ENCODE measurements at regions not wholly inside any gene's neighbourhood (a gene's known extent, or its start where the extent isn't known, plus 50 kb on each side); places are given as distances from the start of the nearest gene placed in this dataset.

GRCh38 chr4:123561525-123561924, 164.9 kb downstream of the SPRY1 start:
- Mint-ChIP-seq H3K9me3 (peaks cover 14% of the 10 kb centered on the region), H3K4me3 (no peak overlapping the region), H3K27ac (no peak overlapping the region), H3K4me1 (peaks cover 37% of the 10 kb centered on the region), H3K27me3 (ENCODE audit: low read depth) (no peaks in the 10 kb centered on the region; the same call in 1 of the 2 replicates), H3K36me3 (peaks cover 7% of the 10 kb centered on the region)
- TF ChIP-seq TP53 (CRISPR knock-in tag; IDR thresholded peaks at IDR 0.05) (no peak), ZNF219 (CRISPR knock-in tag; IDR thresholded peaks at IDR 0.05; ENCODE audit: borderline replicate concordance) (no peak), E2F5 (CRISPR knock-in tag; IDR thresholded peaks at IDR 0.05) (no peak), ZNF263 (CRISPR knock-in tag; IDR thresholded peaks at IDR 0.05; ENCODE audit: low read depth) (no peak), TCF7 (CRISPR knock-in tag; IDR thresholded peaks at IDR 0.05; ENCODE audit: low read depth) (no peak), ZMAT4 (CRISPR knock-in tag; IDR thresholded peaks at IDR 0.05) (no peak), RORB (CRISPR knock-in tag; IDR thresholded peaks at IDR 0.05) (no peak), ETV6 (CRISPR knock-in tag; IDR thresholded peaks at IDR 0.05) (no peak), SOX15 (CRISPR knock-in tag; IDR thresholded peaks at IDR 0.05) (no peak)
- TF ChIP-seq, protein P1, sequence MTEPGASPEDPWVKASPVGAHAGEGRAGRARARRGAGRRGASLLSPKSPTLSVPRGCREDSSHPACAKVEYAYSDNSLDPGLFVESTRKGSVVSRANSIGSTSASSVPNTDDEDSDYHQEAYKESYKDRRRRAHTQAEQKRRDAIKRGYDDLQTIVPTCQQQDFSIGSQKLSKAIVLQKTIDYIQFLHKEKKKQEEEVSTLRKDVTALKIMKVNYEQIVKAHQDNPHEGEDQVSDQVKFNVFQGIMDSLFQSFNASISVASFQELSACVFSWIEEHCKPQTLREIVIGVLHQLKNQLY (CRISPR knock-in tag; IDR thresholded peaks at IDR 0.05), result no peak
- TF ChIP-seq, protein P2, sequence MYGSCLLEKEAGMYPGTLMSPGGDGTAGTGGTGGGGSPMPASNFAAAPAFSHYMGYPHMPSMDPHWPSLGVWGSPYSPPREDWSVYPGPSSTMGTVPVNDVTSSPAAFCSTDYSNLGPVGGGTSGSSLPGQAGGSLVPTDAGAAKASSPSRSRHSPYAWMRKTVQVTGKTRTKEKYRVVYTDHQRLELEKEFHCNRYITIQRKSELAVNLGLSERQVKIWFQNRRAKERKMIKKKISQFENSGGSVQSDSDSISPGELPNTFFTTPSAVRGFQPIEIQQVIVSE (CRISPR knock-in tag; IDR thresholded peaks at IDR 0.05; ENCODE audit: borderline replicate concordance), result no peak
- ATAC-seq (no peak), DNase-seq (ENCODE audit: low spot score) (no peak)
- POLR2A ChIA-PET, result interaction anchor here (0.6 kb wide), 1 partner anchor 210 kb away, joined by 7 read pairs; no protein-coding TSS in a partner anchor
- CTCF ChIA-PET, result no interaction called here

- TF ChIP-seq ATF1 (CRISPR knock-in tag; IDR thresholded peaks at IDR 0.05), result no peak
- TF ChIP-seq FOXP1 (CRISPR knock-in tag; IDR thresholded peaks at IDR 0.05; ENCODE audit: borderline replicate concordance), result no peak
- TF ChIP-seq OVOL2 (CRISPR knock-in tag; IDR thresholded peaks at IDR 0.05; ENCODE audit: borderline replicate concordance), result no peak
- no peak for TF ChIP-seq E2F4 (CRISPR knock-in tag; IDR thresholded peaks at IDR 0.05; ENCODE audit: borderline replicate concordance, low read depth)
- no peak for TF ChIP-seq CREM (CRISPR knock-in tag; IDR thresholded peaks at IDR 0.05)
- no peak for TF ChIP-seq CBFB (CRISPR knock-in tag; IDR thresholded peaks at IDR 0.05; ENCODE audit: low read depth)
- TF ChIP-seq, protein P2 (CRISPR knock-in tag; IDR thresholded peaks at IDR 0.05; ENCODE audit: borderline replicate concordance), result no peak
- TF ChIP-seq ZNF232 (CRISPR knock-in tag; IDR thresholded peaks at IDR 0.05), result no peak
- no peak for TF ChIP-seq SMAD4 (CRISPR knock-in tag; IDR thresholded peaks at IDR 0.05)
- no peak for TF ChIP-seq SP1 (CRISPR knock-in tag; conservative IDR thresholded peaks at IDR 0.05)
- no peak for TF ChIP-seq ZNF121 (CRISPR knock-in tag; IDR thresholded peaks at IDR 0.05)
- no peak for TF ChIP-seq FOXP4 (CRISPR knock-in tag; IDR thresholded peaks at IDR 0.05)
- no peak overlapping the region for H3K4me3 Mint-ChIP-seq
- H3K27ac Mint-ChIP-seq, result no peak overlapping the region
- peaks cover 19% of the 10 kb centered on the region for H3K36me3 Mint-ChIP-seq
- POLR2A ChIA-PET, result no interaction called here
- CTCF ChIA-PET, result interaction anchor here (1.4 to 2.4 kb wide), 4 partner anchors 15 to 87 kb away, joined by 6 to 10 read pairs (median 7); no protein-coding TSS in a partner anchor
- peaks cover 26% of the 10 kb centered on the region for H3K9me3 Mint-ChIP-seq
- peaks cover 34% of the 10 kb centered on the region for H3K4me1 Mint-ChIP-seq
- H3K27me3 Mint-ChIP-seq (ENCODE audit: low read depth), result no peaks in the 10 kb centered on the region; the same call in 1 of the 2 replicates
- DNase-seq (ENCODE audit: low spot score), result no peak
- ATAC-seq, result no peak
Observed at GRCh38 chr4:123562994-123563750, 166.6 kb downstream of the SPRY1 start.

Measured in WTC11 (cell line).